MV-4-11 (cell line): ENCODE measurements at regions not wholly inside any gene's neighbourhood (a gene's known extent, or its start where the extent isn't known, plus 50 kb on each side); places are given as distances from the start of the nearest gene placed in this dataset.
A peak's percentile ranks its signal among the peaks of the same experiment; 100 is the strongest.
"Not testable (repeated sequence)": the region's sequence is repeated elsewhere in the genome, so short reads cannot be mapped to it uniquely, and the experiment has no call there.

Source experiments
- DNase-seq: peaks from one replicate; lab custom pipeline; 2025; lab: John Stamatoyannopoulos, UW

DNA sequence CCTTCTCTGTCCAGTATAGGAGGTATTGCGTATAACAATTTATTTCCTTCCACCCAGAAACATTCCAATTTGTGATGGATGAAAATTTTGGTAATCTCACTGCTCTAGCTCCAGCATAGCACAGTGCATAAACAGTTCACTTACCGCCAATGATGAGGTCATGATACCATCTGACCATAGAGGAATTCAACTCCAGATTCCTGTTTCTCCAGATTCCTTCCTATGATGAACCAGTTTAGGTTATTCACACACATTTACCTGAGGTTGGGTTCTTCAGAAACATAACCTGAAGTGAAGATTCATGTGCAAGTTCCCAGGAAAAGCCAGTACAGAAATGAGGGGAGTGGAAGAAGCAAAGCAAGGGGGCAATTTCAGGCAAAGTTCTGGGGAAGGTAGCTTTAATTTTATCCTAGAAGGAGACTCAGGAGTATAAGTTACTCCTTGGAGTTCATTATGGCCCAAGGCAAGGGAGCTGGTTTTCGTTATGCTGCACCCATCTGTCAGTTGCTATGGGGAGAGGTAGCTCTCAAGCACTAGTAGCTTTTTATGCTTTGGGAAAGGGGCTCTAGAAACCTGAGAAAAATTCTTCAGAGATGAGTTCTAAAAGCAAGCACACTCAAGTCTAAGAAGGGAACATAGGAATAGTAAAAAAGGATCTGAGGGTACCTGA lies 121.6 kb downstream of the CASP12 start:
- DNase-seq: no peak

DNA sequence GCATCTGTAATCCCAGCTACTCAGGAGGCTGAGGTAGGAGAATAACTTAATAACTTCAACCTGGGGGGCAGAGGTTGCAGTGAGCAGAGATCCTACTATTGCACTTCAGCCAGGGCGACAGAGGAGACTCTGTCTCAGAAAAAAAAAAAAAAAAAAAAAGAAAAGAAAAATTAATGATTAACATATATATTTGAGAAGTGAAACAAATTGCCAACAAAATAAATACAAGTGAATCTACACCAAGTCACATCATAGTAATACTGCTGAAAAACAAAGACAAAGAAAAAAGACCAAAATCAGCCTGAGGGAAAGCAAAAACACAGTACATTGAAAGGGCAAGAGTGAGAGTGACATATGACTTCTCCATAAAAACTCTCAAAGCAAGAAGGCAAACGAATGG lies 123.7 kb downstream of the CASP12 start:
- DNase-seq: no peak

GRCh38 chr11:104772806-104773241 lies 125.4 kb downstream of the CASP12 start:
- DNase-seq: peak; percentile 31

DNA sequence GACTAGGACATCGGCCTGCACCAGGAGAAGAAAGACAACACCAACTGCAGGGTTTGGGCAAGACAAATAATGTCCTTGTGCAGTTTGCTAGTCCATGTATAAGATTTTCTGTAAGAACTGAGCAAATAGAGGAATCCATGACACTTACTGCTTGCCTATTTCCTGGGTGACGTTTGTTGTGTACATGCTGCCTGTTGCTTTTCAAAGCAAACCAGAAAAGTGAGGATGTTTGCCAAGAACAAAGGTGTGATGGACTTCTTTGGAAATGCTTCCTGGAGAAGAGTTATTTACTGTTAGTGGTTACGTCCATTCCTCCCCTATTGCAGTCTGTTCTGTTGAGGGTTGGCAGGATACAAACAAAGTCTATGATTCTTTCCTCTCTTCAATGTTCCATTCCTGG lies 126.5 kb downstream of the CASP12 start:
- no peak for DNase-seq

- not testable (repeated sequence) for DNase-seq
These were observed 127.2 kb downstream of the CASP12 start for GRCh38 chr11:104771046-104771445.

GRCh38 chr11:104765401-104766095 lies 132.7 kb downstream of the CASP12 start:
- DNase-seq: no peak

- DNase-seq: no peak
These were observed 133.6 kb downstream of the CASP12 start for GRCh38 chr11:104764710-104765045.

DNA sequence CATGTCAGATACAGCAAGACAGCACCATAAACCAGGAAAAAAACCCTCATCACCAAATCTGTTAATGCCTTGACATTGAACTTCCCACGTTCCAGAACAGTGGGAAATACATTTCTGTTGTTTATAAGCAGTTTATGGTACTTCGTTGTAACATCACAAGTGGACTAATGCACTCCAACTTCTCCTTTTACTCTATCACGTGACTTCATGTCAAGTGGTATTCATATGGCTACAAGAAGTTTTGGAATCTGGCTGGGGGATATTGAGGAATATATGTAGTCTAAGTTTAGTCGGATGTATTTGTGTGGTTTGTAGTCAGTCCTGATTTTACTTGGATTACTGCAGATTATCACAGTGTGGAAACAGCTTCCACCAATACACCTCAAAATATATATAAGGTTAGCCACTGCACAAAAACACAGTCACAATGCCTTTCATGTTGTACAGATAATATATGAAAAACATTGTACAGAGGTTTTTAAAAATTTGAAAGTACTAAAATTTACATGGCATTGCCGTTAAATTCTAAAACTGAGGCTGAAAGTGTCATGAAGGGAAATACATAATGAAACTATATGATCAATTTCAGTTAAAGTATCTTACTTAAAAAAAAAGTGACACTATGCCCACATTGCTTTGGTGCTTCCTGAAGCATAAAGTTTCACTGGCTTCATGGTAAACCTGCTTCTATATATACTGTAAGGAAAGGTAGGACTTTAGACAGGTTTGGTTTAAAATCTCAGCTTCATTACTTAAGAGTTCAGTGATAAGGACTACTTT lies 134.1 kb downstream of the CASP12 start:
- no peak for DNase-seq

DNA sequence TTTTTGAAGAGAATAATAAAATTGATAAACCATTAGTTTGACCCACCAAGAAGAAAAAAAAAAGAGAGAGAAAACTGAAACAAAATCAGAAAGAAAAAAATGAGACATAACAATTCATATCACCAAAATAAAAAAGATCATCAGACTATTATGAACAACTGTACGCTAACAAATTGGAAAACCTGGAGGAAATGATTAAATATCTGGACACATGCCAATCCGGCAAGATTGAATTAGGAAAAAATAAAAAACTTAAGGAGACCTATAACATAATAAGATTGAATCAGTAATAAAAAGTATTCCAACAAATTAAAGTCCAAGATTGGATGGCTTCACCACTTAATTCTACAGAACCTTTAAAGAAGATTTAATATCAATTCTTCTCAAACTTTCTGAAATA lies 136.7 kb downstream of the CASP12 start:
- DNase-seq: no peak

GRCh38 chr11:104759464-104759863 lies 138.8 kb downstream of the CASP12 start:
- no peak for DNase-seq

DNA sequence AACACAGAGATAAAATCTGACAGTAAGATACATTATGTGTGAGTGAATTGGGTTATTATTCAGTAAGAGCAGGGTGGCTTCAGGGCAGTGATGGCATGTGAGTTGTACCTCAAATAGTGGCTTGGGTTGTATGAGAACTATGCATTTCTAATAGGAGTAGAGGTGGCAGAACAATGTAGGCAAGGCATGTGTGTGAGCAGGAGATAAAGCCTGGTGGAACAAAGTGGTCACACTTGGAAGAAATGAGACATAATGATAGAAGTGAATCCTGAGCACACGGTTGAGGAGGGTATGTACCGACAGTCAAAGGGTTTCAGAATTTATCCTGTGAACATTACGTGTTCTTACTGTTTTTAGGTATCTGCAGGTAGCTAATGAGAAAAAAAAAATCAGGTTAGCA lies 159.3 kb downstream of the CASP12 start:
- no peak for DNase-seq

GRCh38 chr11:104738208-104738607 lies 160.1 kb downstream of the CASP12 start:
- DNase-seq: no peak

DNA sequence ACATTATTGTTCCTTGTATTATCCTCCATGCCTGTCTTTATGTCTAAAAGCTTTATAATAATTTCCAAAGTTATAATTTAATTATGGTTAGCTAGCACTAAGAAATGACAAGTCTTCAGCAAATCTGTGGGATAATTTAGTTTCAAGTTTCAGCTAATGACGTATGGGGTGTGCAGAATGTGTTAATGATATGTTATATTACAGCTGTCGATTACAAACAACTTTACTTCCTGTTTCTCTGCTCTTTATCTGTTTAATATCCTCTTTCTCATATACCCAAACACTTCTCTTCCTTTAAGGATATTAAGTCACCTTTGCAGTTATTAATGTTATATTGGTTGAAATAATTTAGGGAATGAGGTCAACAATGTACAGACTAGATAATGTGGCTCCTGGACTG lies 161.8 kb downstream of the CASP12 start:
- peak; percentile 27 for DNase-seq

- DNase-seq: peak; percentile 30
These were observed 163.3 kb downstream of the CASP12 start for GRCh38 chr11:104734998-104735397.

- no peak for DNase-seq
These were observed 166.4 kb downstream of the CASP12 start for GRCh38 chr11:104731890-104732289.

DNA sequence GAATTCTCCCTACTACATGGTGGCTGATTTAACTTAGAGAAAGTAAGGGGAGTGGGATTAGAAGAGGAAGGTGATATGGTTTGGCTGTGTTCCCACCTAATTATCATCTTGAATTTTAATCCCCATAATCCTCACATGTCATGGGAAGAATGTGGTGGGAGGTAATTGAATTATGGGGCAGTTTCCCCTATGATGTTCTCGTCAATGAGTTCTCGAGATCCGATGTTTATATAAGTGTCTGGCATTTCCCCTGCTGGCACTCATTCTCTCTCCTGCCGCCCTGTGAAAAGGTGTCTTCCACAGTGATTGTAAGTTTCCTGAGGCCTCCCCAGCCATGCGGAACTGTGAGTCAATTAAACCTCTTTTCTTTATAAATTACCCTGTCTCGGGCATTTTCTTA lies 169.3 kb downstream of the CASP12 start:
- DNase-seq: no peak

DNA sequence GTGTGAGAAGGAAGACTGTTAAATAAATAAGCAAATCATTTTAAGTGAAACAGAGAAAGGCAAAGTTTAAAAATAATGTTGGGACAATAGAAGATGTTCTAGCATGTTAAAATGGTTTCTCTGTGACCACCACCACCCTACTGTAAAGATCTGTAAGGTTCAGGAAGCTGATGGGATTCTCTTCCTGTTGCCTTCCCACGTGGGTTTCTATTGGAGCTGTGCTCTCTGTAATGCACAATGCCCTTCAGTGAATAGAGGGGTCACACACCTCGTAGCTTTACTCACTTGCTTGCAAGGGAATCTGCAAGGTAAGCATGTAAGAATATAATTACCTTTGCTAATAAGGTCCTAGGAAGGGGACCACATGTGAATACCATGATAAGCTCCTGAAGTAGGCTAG lies 170.5 kb downstream of the CASP12 start:
- DNase-seq: no peak

DNA sequence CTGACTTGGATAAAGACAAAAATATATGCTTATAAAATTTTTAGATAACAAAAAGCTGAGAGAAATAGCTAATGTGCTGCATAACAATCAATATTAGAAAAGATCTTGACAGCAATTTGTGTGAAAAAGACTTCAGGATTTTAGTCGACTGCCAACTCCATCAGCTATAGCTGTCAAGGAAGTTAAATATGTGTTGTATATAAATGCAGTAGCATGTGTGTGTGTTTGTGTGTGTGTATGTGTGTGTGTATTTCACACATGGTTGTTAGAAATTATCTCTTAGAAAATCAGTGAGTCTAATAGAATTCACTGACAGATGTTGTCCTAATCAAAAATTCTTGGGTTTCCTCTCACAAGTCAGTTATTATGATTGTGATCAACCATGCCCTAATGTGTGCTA lies 171.2 kb downstream of the CASP12 start:
- no peak for DNase-seq

DNA sequence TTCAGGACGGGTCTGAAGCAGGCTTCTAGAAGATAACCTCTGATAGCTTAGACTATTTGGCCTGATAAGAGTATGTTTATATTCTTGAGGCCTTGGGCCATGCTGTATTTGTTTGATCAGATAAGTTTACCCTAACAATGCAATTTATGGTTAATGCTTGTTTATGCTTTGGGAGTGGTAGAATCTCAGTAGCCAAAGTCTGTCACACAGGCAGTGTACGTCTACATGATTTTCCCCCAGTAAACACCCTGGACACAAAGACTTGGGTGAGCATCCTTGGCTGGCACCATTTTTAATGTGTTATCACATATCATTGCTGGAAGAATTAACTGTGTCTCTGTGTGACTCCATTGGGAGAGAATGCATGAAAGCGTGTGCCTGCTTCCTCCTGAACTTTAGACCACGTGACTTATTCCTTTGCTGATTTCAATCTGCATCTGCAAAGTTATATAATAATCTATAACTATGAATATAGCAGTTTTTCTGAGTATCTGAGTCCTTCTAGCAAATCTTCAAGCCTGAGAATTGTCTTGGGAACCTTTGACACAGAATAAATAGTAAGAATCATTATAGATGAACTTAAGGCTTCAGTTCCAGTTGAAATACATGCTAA lies 172.4 kb downstream of the CASP12 start:
- no peak for DNase-seq

DNA sequence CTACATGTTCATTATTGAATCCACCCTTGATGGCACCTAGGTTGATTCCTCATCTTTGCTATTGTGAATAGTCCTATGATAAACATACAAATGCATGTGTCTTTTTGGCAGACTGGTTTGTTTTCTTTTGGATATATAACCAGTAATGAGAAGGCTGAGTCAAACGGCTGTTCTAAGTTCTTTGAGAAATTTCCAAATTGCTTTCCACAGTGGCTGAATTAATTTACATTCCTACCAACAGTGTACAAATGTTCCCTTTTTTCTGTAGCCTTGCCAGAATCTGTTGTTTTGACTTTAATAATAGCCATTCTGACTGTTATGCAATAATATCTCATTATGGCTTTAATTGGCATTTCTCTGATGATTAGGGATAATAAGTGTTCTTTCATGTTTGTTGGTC lies 184.9 kb downstream of the CASP12 start:
- no peak for DNase-seq

DNA sequence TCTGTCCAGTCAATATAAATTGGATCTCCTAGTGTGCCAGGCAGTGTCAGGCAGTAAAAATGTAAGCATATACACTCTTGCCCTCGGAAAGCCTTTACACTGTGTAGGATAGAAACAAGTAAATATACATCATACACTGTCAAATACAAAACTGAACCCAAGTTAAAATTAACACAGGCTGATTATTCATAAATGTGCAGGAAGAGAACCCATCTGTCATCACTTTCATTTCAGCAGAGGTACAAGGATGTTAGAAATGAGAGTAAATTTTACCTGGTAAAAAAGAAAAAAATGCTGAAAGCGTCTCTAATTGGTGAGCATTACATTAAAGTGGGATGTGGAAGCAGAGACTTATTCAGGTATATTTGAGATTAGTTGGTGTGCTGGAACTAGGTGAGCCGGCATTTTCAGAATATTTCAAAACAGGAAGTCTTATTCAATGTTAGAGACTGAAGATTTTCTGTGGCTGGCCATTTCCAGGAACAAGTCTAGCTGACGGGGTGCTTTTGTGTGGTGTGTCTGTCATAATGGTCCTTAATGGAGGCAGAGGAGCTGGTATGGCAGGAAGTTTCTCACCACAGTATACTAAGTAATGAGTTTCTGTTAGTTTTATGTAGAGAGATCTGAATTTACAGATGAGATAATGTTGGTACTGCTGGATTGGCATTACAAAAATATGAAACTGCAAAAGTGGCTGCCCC lies 192.6 kb downstream of the CASP12 start:
- peak; percentile 93 for DNase-seq

GRCh38 chr11:104704888-104705287 lies 193.4 kb downstream of the CASP12 start:
- DNase-seq: no peak
